DND-41 (cell line): ENCODE measurements at regions not wholly inside any gene's neighbourhood (a gene's known extent, or its start where the extent isn't known, plus 50 kb on each side); places are given as distances from the start of the nearest gene placed in this dataset.

Experiments
- CTCF ChIP-seq: IDR thresholded peaks from 2 replicates; pipeline ENCODE4 v1.5.1; 2012; ENCODE audit warnings: borderline replicate concordance, low read length, moderate library complexity, mild to moderate bottlenecking; ENCODE audit not compliant: poor library complexity, severe bottlenecking; ENCODE audit errors: extremely low read depth
- EZH2 ChIP-seq: IDR thresholded peaks from 3 replicates; pipeline ENCODE4 v1.6.1; 2012; ENCODE audit warnings: borderline replicate concordance, low read depth, mild to moderate bottlenecking, moderate library complexity, low read length, inconsistent platforms; ENCODE audit not compliant: severe bottlenecking

- no peak for TF ChIP-seq CTCF
- no peak for TF ChIP-seq EZH2
Measured at GRCh38 chr1:166638137-166638536, 201.1 kb upstream of the POGK start.
